ENCODE measurements at regions not wholly inside any gene's neighbourhood (a gene's known extent, or its start where the extent isn't known, plus 50 kb on each side); places are given as distances from the start of the nearest gene placed in this dataset.

DNA sequence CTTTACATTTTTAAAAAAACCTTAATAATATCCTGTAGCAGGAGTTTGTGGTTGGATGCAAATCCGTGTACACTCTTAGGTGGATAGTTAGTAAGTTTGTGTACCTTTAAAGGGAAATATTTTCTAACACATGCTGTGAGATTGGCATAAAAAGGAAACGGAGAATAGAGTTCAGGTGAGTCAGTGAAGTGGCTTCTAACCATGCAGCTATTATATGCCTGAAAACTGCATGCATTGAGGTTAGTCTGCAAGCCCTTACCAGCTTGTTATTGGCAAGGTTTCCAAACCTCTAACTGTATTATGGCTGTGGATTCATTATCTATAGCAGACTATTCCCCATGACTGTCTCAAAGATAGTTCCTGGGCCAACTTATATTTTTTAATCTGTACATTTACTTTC, 420.6 kb upstream of the MMS22L start:
- intact Hi-C loops (cut with DNase I) = no loop called here
- Histone ChIP-seq H3K27ac (no peak overlapping the region), H3K4me1 (no peaks in the 10 kb centered on the region), H3K4me3 (no peak overlapping the region), H3K27me3 (no peaks in the 10 kb centered on the region), H3K9me3 (no peaks in the 10 kb centered on the region), H3K36me3 (replicated peaks in 1 of 2; ENCODE audit: insufficient read depth in 1 of 2, low read depth in 2 of 2) (no peaks in the 10 kb centered on the region)
- 48 to 51% methylated on average over 2 of the region's 2 CpGs for WGBS, 2 donors
- DNase-seq (no peak), ATAC-seq (no peak)
- TF ChIP-seq, protein P1, sequence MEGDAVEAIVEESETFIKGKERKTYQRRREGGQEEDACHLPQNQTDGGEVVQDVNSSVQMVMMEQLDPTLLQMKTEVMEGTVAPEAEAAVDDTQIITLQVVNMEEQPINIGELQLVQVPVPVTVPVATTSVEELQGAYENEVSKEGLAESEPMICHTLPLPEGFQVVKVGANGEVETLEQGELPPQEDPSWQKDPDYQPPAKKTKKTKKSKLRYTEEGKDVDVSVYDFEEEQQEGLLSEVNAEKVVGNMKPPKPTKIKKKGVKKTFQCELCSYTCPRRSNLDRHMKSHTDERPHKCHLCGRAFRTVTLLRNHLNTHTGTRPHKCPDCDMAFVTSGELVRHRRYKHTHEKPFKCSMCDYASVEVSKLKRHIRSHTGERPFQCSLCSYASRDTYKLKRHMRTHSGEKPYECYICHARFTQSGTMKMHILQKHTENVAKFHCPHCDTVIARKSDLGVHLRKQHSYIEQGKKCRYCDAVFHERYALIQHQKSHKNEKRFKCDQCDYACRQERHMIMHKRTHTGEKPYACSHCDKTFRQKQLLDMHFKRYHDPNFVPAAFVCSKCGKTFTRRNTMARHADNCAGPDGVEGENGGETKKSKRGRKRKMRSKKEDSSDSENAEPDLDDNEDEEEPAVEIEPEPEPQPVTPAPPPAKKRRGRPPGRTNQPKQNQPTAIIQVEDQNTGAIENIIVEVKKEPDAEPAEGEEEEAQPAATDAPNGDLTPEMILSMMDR (IDR thresholded peaks at IDR 0.05) = no peak

DNA sequence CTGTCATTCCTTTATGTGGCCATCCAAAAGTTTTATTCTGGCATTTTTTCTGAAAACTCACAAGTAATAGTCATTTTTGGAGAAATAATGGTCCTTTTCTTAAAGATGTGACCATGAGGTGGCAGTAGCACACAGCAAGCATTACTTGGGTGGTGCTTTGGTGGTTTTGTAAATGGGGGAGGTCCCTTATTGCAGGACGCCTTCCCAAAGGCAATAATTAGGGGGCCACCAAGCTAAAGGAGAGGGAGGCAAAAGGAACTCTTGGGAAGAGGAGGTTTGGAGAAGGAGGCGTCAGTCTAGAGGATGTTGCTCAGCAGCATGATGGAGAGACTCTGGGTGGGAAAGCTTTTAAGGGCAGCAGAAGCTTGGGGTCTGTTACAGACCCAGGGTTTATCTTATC, 422.6 kb upstream of the MMS22L start:
- 21 to 31% methylated on average over 2 of the region's 2 CpGs for WGBS, 2 donors
- Histone ChIP-seq H3K4me3 (no peak overlapping the region), H3K9me3 (no peaks in the 10 kb centered on the region), H3K36me3 (replicated peaks in 1 of 2; ENCODE audit: insufficient read depth in 1 of 2, low read depth in 2 of 2) (no peaks in the 10 kb centered on the region), H3K4me1 (no peaks in the 10 kb centered on the region), H3K27ac (no peak overlapping the region), H3K27me3 (no peaks in the 10 kb centered on the region)
- ATAC-seq (no peak), DNase-seq (no peak)
- no peak for TF ChIP-seq POLR2A (IDR thresholded peaks at IDR 0.05)
- TF ChIP-seq, protein P1 (IDR thresholded peaks at IDR 0.05) = no peak
- intact Hi-C loops (cut with DNase I) = no loop called here

DNA sequence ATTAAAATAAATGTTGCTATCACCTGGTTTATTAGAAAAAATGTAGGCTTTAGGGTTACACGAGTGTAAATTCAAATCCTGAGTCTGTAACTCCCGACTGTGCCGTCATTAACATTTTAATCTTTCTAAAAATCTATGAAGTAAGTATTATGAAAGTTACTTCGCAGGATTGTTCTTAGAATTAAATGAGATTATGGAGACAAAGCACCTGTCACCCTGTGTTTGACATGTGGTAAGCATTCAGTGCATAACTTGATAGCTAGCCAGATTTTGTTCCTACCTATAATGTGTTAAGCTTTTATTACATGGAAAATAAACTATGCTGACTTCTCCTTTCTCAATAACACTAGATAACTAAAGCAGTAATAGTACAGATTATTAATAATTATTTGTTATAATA, 429.7 kb upstream of the MMS22L start:
- 64 to 75% methylated on average over 4 of the region's 4 CpGs for WGBS, 2 donors
- Histone ChIP-seq H3K36me3 (replicated peaks in 1 of 2; ENCODE audit: insufficient read depth in 1 of 2, low read depth in 2 of 2) (no peaks in the 10 kb centered on the region), H3K4me3 (no peak overlapping the region), H3K9me3 (no peaks in the 10 kb centered on the region), H3K4me1 (no peaks in the 10 kb centered on the region), H3K27ac (no peak overlapping the region), H3K27me3 (no peaks in the 10 kb centered on the region)
- no peak for DNase-seq
- no peak for ATAC-seq
- TF ChIP-seq, protein P1 (IDR thresholded peaks at IDR 0.05) = no peak
- no peak for TF ChIP-seq POLR2A (IDR thresholded peaks at IDR 0.05)
- intact Hi-C loops (cut with DNase I) = no loop called here

DNA sequence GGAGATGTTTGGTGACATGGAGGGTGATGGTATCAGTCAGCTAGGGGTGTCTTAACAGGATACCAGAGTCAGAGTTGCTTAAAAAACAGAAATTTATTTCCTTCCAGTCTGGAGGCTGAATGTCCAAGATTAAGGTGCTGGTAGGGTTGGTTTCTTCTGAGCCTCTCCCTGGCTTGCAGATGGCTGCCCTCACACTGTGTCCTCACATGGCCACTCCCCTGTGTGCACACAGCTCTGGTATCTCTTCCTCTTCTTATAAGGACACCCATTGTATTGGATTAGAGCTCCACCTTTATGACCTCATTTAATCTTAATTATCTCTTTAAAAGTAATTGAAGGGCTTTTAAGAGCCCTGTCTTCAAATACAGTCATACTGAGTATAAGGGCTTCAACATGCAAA, 431.8 kb upstream of the MMS22L start:
- no peaks in the 10 kb centered on the region for H3K9me3 ChIP-seq

DNA sequence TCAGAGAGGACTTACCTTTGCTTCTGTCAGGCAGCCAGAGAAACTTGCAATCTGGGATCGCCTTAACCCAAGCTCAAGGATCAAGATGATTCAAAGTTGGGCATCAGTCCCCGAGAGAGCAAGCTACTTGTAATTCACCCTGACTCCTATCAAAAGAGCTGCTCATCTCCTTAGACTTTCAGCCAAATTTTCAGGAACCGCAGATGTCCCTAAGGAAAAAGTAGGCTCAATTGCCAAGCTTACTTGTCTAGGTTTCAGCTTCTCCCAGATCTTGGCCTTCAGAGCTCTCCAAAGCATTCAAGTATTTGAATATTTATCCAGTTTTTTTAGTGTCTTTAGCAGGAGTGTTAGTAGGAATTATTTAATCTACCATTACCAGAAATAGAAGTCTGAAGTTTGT, 434.1 kb upstream of the MMS22L start:
- ATAC-seq = no peak
- Histone ChIP-seq H3K9me3 (no peaks in the 10 kb centered on the region), H3K4me3 (no peak overlapping the region), H3K4me1 (no peaks in the 10 kb centered on the region), H3K36me3 (replicated peaks in 1 of 2; ENCODE audit: insufficient read depth in 1 of 2, low read depth in 2 of 2) (no peaks in the 10 kb centered on the region), H3K27me3 (no peaks in the 10 kb centered on the region), H3K27ac (no peak overlapping the region)
- no peak for TF ChIP-seq POLR2A (IDR thresholded peaks at IDR 0.05)
- TF ChIP-seq, protein P1 (IDR thresholded peaks at IDR 0.05) = no peak
- no peak for DNase-seq
- 63 to 78% methylated on average over 3 of the region's 3 CpGs for WGBS, 2 donors
- intact Hi-C loops (cut with DNase I) = no loop called here

More for the DNA sequence above, 431.8 kb upstream of the MMS22L start:
- Histone ChIP-seq H3K27ac (no peak overlapping the region), H3K27me3 (no peaks in the 10 kb centered on the region), H3K4me3 (no peak overlapping the region), H3K4me1 (no peaks in the 10 kb centered on the region), H3K36me3 (replicated peaks in 1 of 2; ENCODE audit: insufficient read depth in 1 of 2, low read depth in 2 of 2) (no peaks in the 10 kb centered on the region)
- TF ChIP-seq, protein P1 (IDR thresholded peaks at IDR 0.05) = no peak
- no peak for TF ChIP-seq POLR2A (IDR thresholded peaks at IDR 0.05)
- ATAC-seq (no peak), DNase-seq (no peak)
- intact Hi-C loops (cut with DNase I) = no loop called here
